AG20443 (cell line): ENCODE measurements at regions not wholly inside any gene's neighbourhood (a gene's known extent, or its start where the extent isn't known, plus 50 kb on each side); places are given as distances from the start of the nearest gene placed in this dataset.
A peak's percentile ranks its signal among the peaks of the same experiment; 100 is the strongest.

ENCODE experiments used
- DNase-seq: peaks from one replicate; pipeline ENCODE4 v3.0.0; 2012; ENCODE audit warnings: low spot score, mixed read lengths

- DNase-seq, result peak; percentile 58
Observed at GRCh38 chr2:41782306-41783158, 265.3 kb upstream of the PKDCC start.

GRCh38 chr2:41784496-41784895 is 263.3 kb upstream of the PKDCC start:
- DNase-seq, result no peak

GRCh38 chr2:41785251-41786022 is 262.4 kb upstream of the PKDCC start:
- no peak for DNase-seq

- DNase-seq, result peak; percentile 53
Observed at GRCh38 chr2:41791523-41791922, 256.3 kb upstream of the PKDCC start.

GRCh38 chr2:41803361-41803760 is 244.5 kb upstream of the PKDCC start:
- no peak for DNase-seq

GRCh38 chr2:41806286-41806685 is 241.5 kb upstream of the PKDCC start:
- DNase-seq, result no peak

- DNase-seq, result no peak
Observed at GRCh38 chr2:41821167-41821566, 226.7 kb upstream of the PKDCC start.

GRCh38 chr2:41826921-41827320 is 220.9 kb upstream of the PKDCC start:
- DNase-seq, result no peak

GRCh38 chr2:41827354-41827971 is 220.4 kb upstream of the PKDCC start:
- no peak for DNase-seq

- no peak for DNase-seq
Observed at GRCh38 chr2:41828052-41828643, 219.7 kb upstream of the PKDCC start.

- DNase-seq, result no peak
Observed at GRCh38 chr2:41829052-41829451, 218.8 kb upstream of the PKDCC start.

GRCh38 chr2:41830600-41830999 is 217.2 kb upstream of the PKDCC start:
- no peak for DNase-seq

- no peak for DNase-seq
Observed at GRCh38 chr2:41832218-41832617, 215.6 kb upstream of the PKDCC start.

GRCh38 chr2:41835401-41835800 is 212.4 kb upstream of the PKDCC start:
- no peak for DNase-seq

- DNase-seq, result peak; percentile 61
Observed at GRCh38 chr2:41836948-41837347, 210.9 kb upstream of the PKDCC start.

GRCh38 chr2:41837610-41838009 is 210.2 kb upstream of the PKDCC start:
- no peak for DNase-seq

- peak; percentile 98 for DNase-seq
Observed at GRCh38 chr2:41840702-41841551, 206.9 kb upstream of the PKDCC start.

GRCh38 chr2:41846962-41847361 is 200.9 kb upstream of the PKDCC start:
- DNase-seq, result no peak

GRCh38 chr2:41847744-41848441 is 199.9 kb upstream of the PKDCC start:
- peak; percentile 38 for DNase-seq

- DNase-seq, result no peak
Observed at GRCh38 chr2:41851554-41851953, 196.3 kb upstream of the PKDCC start.
